ENCODE measurements at regions not wholly inside any gene's neighbourhood (a gene's known extent, or its start where the extent isn't known, plus 50 kb on each side); places are given as distances from the start of the nearest gene placed in this dataset.

DNA sequence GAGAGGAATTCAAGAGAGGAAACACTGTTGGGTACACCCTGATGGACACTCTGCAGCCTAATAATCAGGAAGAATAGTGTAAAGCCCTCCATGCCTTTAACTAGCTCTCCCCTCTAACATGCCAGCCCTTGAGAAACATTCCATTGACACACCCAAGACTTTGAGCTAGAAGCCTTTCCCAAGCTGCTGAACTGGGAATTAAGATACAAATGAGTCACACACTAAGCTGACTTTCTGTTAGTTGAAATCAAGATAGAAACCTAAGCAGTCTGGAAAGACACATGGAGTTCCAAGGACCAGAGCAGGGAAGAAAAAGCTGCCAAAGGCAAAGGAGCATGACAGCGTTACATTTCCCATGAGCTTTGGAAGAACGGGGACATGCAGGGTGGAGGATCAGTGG, 380.8 kb downstream of the NPHP4 start:
- TF ChIP-seq, protein P1, sequence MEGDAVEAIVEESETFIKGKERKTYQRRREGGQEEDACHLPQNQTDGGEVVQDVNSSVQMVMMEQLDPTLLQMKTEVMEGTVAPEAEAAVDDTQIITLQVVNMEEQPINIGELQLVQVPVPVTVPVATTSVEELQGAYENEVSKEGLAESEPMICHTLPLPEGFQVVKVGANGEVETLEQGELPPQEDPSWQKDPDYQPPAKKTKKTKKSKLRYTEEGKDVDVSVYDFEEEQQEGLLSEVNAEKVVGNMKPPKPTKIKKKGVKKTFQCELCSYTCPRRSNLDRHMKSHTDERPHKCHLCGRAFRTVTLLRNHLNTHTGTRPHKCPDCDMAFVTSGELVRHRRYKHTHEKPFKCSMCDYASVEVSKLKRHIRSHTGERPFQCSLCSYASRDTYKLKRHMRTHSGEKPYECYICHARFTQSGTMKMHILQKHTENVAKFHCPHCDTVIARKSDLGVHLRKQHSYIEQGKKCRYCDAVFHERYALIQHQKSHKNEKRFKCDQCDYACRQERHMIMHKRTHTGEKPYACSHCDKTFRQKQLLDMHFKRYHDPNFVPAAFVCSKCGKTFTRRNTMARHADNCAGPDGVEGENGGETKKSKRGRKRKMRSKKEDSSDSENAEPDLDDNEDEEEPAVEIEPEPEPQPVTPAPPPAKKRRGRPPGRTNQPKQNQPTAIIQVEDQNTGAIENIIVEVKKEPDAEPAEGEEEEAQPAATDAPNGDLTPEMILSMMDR (IDR thresholded peaks at IDR 0.05), result no peak
- TF ChIP-seq POLR2A (IDR thresholded peaks at IDR 0.05), result no peak

All from body of pancreas (tissue), 4 donors.